LHCN-M2 (cell line): ENCODE measurements at regions not wholly inside any gene's neighbourhood (a gene's known extent, or its start where the extent isn't known, plus 50 kb on each side); places are given as distances from the start of the nearest gene placed in this dataset.
"Not testable (repeated sequence)": the region's sequence is repeated elsewhere in the genome, so short reads cannot be mapped to it uniquely, and the experiment has no call there.

Source experiments
- DNase-seq: peaks from one replicate; pipeline ENCODE4 v3.0.0-alpha.2; 2012; ENCODE audit warnings: low read depth

DNA sequence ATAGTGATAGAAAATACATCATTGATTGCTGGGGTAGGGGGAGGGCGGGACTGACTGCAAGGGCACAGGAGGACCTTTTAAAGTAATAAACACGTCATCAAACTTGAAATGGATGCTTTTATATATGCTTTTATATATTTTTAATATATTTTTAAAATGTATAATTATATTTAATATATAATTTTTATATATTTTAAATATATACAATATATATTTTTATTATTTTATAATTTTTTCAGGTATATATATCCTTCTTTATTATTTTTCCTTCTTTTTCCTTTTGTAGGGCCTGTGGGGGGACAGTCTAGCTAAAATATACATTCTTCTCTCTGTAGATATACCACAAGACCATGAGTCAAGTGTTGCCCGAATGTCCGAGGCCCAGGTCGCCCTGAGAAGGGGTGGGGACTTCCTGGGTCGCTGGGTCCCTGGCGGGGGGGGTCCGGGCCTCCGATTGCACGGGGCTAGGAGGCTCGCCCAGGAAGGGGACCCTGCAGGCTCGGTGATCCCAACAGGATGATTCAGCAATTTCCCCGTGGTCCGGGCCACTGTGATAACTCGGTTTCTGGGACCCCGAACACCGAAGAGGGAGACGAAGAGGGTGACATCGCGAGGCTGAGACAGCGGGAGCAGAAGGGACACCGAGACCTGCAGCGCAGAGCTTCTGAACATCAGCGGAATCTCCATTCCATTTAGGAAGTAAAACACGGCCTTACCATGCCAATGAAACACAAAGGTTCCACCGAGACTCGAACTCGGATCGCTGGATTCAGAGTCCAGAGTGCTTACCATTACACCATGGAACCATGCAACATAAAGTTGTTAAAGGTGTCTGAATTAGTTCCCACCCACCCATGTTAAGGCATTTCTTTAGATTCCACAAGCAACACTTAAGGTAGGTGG is 112.5 kb upstream of the NBPF11 start:
- DNase-seq = peak; percentile 39

DNA sequence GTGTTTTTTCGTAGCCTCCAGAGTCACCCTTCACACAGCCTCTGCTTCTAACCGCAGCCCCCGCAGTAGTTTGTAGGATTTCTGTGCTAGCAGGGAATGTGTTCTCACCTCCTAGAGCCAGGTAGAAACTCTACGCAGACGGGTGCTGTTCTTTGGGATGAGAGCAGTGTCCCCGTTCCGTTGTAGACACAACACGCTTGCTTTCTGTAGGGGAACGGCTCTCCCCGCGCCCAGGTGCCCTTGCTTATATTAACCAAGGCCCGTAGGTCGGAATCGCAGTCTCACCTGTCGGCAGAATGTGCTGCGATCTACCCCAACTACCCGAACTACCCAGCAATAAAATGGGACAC is 111.8 kb upstream of the NBPF11 start:
- no peak for DNase-seq

DNA sequence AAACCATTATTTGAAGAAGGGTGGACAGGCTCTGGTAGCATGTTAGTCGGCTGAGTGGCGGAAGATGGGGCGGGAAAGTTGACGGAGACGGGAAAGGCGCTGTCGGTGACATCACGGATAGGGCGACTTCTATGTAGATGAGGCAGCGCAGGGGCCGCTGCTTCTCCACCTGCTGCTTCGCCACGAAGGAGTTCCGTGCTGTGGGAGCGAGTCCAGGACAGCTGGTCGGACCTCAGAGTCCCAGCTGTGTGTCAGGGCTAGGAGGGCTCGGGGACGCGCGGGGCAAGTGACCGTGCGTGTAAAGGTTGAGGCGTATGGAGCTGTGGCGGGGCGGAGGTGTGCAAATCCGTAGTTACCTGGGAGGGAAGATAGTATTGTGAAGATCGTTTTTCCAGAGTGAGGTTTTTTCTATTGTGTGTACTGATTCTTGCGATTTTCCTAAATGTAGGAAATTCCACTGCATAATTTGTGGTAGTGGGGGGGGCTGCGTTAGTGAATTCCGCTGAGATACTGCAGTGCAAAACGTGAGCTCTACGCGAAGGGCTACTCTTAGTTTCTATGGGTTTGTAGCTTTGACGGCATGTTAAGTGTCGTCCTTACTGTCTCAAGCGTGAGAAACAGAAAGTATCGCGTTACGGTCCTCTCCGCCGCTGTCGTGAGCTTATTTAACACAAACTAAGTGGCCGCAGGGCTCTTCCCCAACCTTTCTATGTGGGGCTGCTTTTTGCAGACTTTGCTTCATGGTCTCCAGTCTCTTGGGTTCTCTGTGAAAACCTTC is 111.2 kb upstream of the NBPF11 start:
- peak; percentile 40 for DNase-seq

DNA sequence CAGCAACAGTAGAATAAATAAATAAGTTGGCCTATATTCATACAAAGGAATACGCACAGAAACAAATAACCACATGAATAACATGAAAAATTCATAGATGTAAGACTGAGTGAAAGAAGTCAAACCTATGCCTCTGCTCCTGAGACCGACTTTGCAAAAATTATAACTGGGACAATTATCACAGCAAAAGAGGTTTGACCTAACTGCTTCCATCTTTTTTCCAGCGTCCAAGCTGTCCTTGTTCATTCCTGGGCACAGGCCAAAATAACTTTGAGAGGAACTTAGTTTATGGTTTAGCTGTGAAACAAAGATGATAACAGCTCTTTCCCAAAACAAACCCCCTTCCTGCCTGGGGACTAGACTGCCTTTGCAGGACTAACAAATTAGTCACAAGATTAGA is 109.6 kb upstream of the NBPF11 start:
- not testable (repeated sequence) for DNase-seq

DNA sequence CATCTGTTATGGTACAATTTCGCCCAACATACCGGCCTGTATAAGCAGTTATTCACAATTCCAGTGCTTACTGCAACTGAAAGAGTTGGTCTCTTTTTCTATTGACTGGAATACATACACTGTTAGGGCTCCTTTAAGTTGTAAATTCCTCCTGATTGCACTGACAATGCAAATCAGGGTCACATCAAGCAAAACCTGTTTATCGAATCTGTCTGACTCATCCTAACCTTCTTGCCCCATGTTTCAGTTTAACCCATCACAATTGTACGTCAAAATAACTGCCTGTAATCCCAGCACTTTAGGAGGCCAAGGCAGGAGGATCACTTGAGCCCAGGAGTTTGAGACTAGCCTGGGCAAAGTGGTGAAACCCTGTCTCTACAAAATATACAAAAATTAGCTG is 105.8 kb upstream of the NBPF11 start:
- DNase-seq = not testable (repeated sequence)

DNA sequence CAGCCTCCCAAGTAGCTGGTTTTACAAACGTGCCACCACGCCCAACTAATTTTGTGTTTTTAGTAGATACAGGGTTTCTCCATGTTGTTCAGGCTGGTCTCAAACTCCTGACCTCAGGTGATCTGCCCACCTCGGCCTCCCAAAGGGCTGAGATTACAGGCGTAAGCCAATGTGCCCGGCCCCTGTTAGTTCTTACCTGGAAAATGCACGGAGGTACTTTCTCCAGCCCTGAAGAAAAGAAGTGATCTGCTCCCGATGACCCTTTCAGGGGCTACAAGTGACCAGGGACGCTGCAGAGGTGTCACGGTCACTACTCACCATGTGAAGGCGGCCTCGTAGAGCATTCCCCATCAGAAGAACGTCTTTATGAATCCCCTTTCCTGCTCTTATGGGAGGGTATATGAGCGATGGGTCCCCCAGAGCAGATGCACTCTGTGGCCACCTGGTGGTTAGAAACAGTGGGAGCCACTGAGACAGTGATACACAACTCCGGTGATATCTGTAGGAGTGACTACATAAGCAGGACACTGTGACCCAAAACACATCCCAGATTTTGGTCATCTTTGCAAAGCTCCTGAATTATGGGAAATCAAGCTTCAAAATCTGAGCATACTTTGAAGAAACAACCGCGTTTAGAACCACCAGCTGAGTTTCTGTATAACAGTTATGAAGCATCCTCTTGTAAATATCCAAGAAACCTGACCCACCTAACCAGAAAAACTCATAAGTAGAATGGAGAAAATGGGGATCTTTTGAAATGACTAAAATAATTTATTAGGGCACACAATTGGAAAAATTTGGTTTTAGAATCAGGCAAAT is 102.7 kb upstream of the NBPF11 start:
- DNase-seq = not testable (repeated sequence)

DNA sequence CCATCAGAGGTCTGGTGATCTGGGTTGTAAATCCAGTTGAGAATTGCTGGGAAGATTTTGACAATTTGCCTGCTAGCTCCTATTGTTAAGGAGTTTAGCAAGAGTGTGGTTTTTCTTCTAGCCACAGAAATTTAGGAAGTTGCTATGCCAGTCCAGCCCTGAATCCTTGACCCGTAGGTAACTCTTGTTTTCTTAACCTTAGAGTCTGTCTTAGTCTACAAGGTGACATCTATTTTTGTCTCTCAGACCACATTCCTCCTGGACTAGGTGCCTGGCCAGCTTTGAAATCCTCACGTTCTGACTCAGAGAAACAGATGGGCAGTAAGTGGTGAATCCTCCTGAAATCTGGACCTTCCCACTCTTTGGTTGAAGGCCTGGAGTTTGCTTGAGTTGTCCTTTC is 101.7 kb upstream of the NBPF11 start:
- not testable (repeated sequence) for DNase-seq

DNA sequence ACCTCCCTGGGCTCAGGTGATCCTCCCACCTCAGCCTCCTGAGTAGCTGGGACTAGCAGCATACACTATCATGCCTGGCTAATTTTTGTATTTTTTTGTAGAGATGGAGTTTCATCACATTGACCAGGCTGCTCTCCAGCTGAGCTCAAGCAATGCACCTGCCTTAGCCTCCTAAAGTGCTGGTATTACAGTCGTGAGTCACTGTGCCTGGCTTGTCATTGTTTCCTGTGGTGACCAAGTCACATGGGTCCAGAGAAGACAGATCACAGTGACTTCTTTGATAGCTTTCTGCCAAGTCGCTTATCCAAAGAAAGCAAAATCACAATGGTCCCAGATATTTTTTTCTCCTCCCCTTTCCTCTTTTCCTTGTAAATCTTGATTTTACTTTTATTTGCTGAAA is 96.7 kb upstream of the NBPF11 start:
- not testable (repeated sequence) for DNase-seq

DNA sequence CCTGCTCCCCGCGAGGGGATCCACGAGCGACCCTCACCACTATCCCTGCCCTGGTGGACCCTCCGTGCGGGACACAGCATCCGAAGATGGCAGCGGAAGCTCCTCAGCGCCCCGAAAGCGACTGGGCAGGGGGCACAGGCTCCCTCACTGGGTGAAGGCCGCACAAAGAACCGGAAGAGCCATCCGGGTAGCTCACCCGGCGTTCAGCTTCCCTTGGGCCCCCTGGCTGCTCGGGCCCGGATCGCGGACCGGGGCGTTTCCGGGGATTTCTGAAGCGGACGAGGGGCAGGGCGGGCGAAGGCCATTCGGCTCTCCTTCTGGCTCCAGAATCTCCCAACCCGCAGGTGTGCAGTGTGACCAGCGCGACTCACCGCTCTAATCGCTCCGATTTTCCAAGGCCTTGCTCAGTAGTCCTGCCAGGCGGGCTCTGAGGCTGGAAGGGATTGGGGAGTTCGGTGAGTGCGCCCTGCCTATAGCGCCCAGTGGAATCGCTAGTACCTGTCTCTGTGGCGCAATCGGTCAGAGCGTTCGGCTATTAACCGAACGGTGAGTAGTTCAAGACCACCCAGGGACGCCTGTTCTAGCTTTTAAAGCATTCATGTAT is 94.3 kb upstream of the NBPF11 start:
- DNase-seq = not testable (repeated sequence)

DNA sequence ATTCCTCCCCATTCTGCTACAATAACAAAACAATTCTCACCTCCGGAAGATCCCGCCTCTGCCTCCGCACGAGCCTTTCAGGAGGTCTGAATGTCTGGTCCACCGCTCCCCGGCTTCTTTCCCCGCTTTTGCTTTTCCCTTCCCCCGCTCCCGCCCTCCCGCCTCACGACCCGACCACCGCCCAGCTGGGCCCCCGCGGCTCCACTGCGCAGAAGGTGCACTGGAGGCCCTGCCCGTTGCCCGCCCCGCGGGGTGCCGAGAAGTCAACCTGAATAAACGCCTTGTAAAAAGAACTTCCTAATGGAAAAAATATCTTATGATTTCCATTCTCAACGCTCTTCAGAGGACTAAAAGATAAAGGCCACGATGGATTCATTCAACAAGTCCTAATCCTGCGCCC is 93.8 kb upstream of the NBPF11 start:
- DNase-seq = not testable (repeated sequence)

DNA sequence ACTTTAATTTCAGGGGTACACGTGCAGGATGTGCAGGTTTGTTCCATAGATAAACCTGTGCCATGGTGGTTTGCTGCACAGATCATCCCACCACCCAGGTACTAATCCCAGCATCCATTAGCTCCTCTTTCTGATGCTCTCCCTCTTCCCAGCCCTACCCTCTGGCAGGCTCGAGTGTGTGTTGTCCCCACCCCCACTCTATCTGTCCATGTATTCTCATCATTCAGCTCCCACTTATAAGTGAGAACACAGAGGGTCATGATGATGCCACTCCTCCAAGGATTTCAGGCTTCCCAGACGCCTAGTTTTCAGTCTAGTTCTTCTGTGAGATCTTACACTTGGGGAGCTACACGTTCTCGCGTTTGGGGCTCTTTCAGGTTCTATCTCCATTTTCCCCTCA is 93.4 kb upstream of the NBPF11 start:
- not testable (repeated sequence) for DNase-seq

DNA sequence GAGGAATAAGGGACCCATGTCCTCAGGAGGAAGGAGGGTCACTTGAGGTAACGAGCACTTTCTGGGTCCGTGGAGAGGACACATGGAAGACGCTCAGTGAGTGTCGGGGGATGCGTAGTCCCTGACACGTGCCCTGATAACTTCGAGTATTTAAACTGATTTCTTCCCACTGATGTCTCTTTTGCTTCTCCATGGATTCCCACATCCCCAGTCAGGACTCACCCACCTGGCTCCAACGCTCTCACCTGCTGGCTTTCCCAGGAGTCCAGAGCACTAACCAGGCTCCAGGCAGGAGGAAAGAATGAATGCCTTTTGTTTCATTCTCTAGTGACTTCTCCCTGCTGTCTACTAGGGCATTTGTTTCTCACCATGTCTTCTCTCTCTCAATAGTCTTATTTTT is 81.2 kb upstream of the NBPF11 start:
- not testable (repeated sequence) for DNase-seq

DNA sequence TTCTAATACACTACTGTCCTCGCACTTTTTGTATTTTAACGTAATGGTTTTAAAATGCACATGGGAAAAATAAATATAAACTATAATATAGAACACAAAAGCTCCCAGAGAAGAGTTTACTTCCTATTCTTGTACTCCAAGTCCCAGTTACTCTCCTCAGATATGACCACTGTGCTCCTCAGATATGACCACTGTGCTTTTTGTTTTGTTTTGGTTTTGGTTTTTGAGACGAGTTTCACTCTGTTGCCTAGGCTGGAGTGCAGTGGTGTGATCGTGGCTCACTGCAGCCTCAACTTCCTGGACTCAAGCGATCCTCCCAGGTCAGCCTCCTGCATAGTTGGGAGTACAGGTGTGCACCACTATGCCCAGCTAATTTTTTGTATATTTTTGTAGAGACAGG is 76.8 kb upstream of the NBPF11 start:
- DNase-seq = not testable (repeated sequence)

DNA sequence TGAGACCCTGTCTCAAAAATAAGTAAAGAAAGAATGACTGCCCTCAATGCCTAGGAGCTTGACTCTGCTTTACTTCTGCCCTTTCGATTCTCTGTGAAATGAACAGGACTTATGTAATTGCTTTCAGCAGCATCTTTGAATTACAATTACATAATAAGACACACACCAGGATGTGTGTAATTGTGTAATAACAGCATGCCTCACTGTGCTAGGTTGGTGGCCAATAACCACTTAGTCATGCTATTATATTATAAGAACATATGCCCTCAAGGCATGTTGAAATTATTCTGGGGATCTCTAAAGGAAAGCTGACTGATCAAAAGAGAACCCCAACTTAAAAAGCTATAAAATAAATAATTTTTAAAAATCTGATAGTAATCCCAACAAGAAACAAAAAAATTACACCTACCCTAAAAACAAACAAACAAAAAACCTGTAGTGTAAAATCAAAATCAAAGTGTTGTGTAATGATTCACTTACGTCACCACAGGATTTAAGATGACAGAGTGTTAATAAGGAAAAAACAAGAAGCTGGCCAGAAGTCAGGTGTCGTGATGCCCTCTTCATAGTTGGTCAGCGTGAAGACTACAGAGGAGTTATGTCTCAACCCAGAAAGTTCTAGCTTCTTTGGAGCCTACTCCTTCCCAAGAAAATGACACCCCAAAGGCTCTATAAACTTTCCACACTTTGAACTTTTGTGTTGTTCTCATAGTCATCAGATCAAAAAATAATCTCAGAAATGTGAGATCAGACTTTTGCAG is 70.5 kb upstream of the NBPF11 start:
- DNase-seq = not testable (repeated sequence)

DNA sequence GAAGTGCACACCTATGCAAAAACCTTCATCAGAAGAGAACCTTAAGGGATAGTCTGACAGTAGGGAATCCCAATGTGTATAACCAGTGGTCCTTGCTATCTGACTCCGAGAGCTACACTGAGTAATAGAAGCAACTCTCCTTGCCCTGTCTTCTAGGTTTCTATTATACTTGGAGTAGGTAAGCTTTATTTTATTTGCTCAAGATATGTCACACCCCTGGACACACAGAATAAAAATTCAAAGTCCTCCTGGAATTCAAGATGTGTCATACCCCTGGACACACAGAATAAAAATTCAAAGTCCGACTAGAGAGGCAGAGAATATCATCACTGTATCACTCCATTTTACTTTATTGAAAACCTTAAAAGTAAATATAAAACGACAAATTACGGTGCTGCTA is 69.5 kb upstream of the NBPF11 start:
- not testable (repeated sequence) for DNase-seq

DNA sequence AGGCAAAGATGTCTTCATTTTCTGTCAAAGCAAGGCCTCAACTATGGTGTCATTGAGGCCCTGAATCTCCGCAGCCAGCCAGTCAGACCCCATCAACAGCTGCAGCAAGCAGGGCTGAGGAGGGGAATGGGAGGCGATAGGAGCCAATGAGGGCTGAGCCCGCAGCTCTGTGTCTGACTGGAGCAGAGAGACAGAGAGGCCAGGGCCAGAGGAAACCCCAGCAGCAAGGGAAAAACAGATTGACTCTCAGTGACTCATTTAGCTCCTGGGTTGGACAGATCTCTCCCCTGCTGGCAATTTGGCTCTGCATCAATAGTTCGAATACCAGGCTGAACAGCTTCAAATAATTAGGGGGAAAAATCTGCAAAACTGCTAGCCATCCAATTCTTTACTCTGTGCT is 67.1 kb upstream of the NBPF11 start:
- DNase-seq = not testable (repeated sequence)

DNA sequence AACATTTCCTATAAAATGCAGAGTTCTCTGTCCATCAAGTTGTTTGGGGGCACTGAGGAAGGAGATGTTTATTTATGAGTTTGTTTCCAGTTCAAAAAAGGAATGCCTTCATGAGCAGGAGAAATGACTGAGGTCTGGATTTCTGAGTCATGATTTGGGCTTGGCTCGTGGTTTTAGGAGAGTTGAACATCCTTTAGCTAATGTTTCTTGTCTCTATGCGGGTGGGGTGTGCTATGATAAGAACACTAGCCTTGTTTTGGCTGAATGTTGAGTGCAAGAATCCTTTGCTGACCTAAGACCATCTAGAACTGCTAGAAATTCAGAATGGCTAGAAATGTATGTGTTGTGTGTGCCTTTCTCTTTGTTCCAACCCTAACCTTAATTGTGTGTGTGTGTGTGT is 59.1 kb upstream of the NBPF11 start:
- DNase-seq = not testable (repeated sequence)

DNA sequence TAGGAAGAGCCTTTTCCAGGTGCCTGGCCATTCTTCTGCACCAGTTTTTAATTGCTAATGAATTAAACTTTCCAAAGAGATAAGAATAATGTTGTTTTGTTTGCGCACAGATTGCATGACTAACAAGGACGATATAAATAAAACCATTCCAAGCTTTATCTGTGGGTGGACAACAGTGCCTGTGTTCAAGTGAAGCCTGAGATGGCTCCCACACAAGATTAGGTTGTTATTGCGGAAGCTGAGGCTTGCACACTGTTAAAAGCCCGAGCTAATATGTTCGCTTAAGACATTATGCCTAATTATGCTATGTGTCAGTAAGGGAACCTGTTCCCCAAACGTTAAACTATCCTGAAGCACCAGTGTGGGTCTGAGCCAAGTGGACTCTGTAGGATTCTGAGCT is 58.5 kb upstream of the NBPF11 start:
- not testable (repeated sequence) for DNase-seq

DNA sequence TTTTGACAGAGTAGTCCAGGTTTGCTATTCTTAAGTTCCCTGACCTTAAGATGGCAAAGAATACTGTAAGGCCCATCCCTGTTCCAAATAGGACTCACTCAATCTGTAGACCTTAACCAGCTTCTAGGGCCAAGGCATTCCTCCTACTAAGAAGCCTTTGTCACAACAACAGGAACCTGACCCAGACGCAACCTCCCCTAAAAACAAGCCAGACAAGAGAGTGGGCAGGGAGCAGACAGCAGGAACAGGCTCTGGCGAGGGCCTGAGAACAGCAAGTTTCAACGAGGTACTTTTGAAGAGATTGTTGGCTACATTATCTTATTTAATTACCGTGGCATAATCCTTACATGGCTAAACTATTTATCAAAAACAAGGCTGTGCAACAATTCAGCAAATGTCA is 58.1 kb upstream of the NBPF11 start:
- not testable (repeated sequence) for DNase-seq

DNA sequence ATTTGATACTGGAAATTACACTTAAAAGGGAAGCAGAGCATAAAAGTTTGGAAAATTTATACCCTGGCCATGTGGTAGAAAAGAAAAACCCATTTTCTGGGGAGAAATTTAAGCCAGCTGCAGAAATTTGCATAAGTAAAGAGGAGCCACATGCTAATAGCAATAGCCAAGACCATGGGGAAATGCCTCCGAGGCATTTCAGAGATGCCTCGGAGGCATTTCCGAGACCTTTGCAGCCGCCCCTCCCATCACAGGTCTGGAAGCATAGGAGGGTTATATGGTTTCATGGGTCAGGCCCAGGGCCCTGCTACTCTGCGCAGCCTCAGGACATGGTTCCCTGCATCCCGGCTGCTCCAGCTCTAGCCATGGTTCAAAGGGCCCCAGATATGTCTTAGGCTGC is 49.9 kb upstream of the NBPF11 start:
- not testable (repeated sequence) for DNase-seq
